ENCODE measurements at regions not wholly inside any gene's neighbourhood (a gene's known extent, or its start where the extent isn't known, plus 50 kb on each side); places are given as distances from the start of the nearest gene placed in this dataset.

DNA sequence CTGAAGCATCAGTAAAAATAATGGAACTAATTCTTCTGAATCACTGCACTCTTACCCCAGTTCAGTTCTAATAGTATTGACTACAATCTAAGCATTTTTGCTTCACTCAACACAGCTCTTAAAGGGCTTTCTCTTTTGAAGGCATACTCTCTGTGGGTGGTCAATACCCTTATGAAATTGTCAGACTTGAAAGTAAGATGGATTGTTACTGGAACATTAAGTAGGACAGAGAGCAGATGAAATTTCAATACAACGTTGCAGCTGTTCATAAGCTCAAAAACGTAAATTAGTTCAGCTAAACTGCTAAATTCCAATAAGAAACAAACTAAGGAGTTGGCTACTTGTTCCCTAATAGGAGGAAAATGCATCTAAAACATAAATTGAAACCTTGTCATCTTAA lies 352.3 kb upstream of the TENM3 start:
- no peak overlapping the region for H2AFZ ChIP-seq (ENCODE audit: low read length)
- no TSS peak for BruUV-seq (replicated peaks)
- no peaks in the 10 kb centered on the region for H3K9me3 ChIP-seq (ENCODE audit: low read length)
- H3K4me3 ChIP-seq (replicated peaks in 1 of 3; ENCODE audit: insufficient read depth in 1 of 3, low read depth in 2 of 3, low read length in 3 of 3) = no peak overlapping the region
- no peak overlapping the region for H3K9ac ChIP-seq (ENCODE audit: insufficient read depth, low read depth, low read length)
- H3K79me2 ChIP-seq (ENCODE audit: insufficient read depth, low read length) = no peaks in the 10 kb centered on the region
- H3K4me2 ChIP-seq (ENCODE audit: low read depth, low read length) = no peak overlapping the region
- 2% methylated on average over 2 of the region's 2 CpGs for WGBS (ENCODE audit: low lambda C conversion rate)
- FAIRE-seq (no peak), DNase-seq (ENCODE audit: low spot score) (no peak), ATAC-seq (no peak)
- ChIA-PET CTCF (ENCODE audit: low intra/inter-chr PET ratio, low total read pairs) (no interaction called here), POLR2A (no interaction called here)
- no peaks in the 10 kb centered on the region for H4K20me1 ChIP-seq (ENCODE audit: insufficient read depth, low read length)
- intact Hi-C loops (cut with micrococcal nuclease; ENCODE audit: unreplicated experiment) = no loop called here
- no peak overlapping the region for H3K27ac ChIP-seq (ENCODE audit: extremely low read length, insufficient read depth, low read length)
- H3K27me3 ChIP-seq (ENCODE audit: control insufficient read depth in 1 of 2, insufficient read depth in 2 of 2, low read length in 2 of 2) = no peaks in the 10 kb centered on the region; a peak in 1 of 5 replicates
- H3K36me3 ChIP-seq (replicated peaks in 1 of 2; ENCODE audit: control insufficient read depth in 1 of 2, insufficient read depth in 2 of 2, low read length in 2 of 2) = no peaks in the 10 kb centered on the region
- no peaks in the 10 kb centered on the region for H3K4me1 ChIP-seq (ENCODE audit: insufficient read depth, low read length)
- in situ Hi-C loops (cut with HindIII; ENCODE audit: extremely low pct_ligation_motif_present, low pct_unique_long_range_greater_than_20kb) = no loop called here
- no peak for TF ChIP-seq YEATS4 (CRISPR knock-in tag; IDR thresholded peaks at IDR 0.05; ENCODE audit: borderline replicate concordance)
- no peak for TF ChIP-seq ZNF260 (CRISPR knock-in tag; IDR thresholded peaks at IDR 0.05; ENCODE audit: borderline replicate concordance, low read depth)
- TF ChIP-seq ZNF589 (CRISPR knock-in tag; conservative IDR thresholded peaks at IDR 0.05) = no peak
- TF ChIP-seq MIER3 (CRISPR knock-in tag; IDR thresholded peaks at IDR 0.05; ENCODE audit: borderline replicate concordance) = no peak
- TF ChIP-seq ATF1 (CRISPR knock-in tag; IDR thresholded peaks at IDR 0.05) = no peak
- no peak for TF ChIP-seq ZNF572 (CRISPR knock-in tag; IDR thresholded peaks at IDR 0.05)
- TF ChIP-seq PHF5A (CRISPR knock-in tag; IDR thresholded peaks at IDR 0.05; ENCODE audit: low read depth, unreplicated experiment) = no peak
- TF ChIP-seq, protein P1, sequence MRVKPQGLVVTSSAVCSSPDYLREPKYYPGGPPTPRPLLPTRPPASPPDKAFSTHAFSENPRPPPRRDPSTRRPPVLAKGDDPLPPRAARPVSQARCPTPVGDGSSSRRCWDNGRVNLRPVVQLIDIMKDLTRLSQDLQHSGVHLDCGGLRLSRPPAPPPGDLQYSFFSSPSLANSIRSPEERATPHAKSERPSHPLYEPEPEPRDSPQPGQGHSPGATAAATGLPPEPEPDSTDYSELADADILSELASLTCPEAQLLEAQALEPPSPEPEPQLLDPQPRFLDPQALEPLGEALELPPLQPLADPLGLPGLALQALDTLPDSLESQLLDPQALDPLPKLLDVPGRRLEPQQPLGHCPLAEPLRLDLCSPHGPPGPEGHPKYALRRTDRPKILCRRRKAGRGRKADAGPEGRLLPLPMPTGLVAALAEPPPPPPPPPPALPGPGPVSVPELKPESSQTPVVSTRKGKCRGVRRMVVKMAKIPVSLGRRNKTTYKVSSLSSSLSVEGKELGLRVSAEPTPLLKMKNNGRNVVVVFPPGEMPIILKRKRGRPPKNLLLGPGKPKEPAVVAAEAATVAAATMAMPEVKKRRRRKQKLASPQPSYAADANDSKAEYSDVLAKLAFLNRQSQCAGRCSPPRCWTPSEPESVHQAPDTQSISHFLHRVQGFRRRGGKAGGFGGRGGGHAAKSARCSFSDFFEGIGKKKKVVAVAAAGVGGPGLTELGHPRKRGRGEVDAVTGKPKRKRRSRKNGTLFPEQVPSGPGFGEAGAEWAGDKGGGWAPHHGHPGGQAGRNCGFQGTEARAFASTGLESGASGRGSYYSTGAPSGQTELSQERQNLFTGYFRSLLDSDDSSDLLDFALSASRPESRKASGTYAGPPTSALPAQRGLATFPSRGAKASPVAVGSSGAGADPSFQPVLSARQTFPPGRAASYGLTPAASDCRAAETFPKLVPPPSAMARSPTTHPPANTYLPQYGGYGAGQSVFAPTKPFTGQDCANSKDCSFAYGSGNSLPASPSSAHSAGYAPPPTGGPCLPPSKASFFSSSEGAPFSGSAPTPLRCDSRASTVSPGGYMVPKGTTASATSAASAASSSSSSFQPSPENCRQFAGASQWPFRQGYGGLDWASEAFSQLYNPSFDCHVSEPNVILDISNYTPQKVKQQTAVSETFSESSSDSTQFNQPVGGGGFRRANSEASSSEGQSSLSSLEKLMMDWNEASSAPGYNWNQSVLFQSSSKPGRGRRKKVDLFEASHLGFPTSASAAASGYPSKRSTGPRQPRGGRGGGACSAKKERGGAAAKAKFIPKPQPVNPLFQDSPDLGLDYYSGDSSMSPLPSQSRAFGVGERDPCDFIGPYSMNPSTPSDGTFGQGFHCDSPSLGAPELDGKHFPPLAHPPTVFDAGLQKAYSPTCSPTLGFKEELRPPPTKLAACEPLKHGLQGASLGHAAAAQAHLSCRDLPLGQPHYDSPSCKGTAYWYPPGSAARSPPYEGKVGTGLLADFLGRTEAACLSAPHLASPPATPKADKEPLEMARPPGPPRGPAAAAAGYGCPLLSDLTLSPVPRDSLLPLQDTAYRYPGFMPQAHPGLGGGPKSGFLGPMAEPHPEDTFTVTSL (CRISPR knock-in tag; IDR thresholded peaks at IDR 0.05; ENCODE audit: borderline replicate concordance) = no peak
- TF ChIP-seq ZNF761 (CRISPR knock-in tag; conservative IDR thresholded peaks at IDR 0.05) = no peak
- no peak for TF ChIP-seq KAT7 (CRISPR knock-in tag; IDR thresholded peaks at IDR 0.05; ENCODE audit: borderline replicate concordance)
- TF ChIP-seq, protein P2, sequence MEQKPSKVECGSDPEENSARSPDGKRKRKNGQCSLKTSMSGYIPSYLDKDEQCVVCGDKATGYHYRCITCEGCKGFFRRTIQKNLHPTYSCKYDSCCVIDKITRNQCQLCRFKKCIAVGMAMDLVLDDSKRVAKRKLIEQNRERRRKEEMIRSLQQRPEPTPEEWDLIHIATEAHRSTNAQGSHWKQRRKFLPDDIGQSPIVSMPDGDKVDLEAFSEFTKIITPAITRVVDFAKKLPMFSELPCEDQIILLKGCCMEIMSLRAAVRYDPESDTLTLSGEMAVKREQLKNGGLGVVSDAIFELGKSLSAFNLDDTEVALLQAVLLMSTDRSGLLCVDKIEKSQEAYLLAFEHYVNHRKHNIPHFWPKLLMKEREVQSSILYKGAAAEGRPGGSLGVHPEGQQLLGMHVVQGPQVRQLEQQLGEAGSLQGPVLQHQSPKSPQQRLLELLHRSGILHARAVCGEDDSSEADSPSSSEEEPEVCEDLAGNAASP (CRISPR knock-in tag; IDR thresholded peaks at IDR 0.05; ENCODE audit: borderline replicate concordance) = no peak
- no peak for TF ChIP-seq DMAP1 (CRISPR knock-in tag; IDR thresholded peaks at IDR 0.05)
- TF ChIP-seq ZNF20 (CRISPR knock-in tag; IDR thresholded peaks at IDR 0.05) = no peak
- TF ChIP-seq ZNF33B (CRISPR knock-in tag; IDR thresholded peaks at IDR 0.05) = no peak

Measured in HepG2 (cell line).